H9 (cell line): ENCODE measurements at regions not wholly inside any gene's neighbourhood (a gene's known extent, or its start where the extent isn't known, plus 50 kb on each side); places are given as distances from the start of the nearest gene placed in this dataset.

Experiments used
- DNase-seq: peaks from one replicate; pipeline ENCODE4 v3.0.0-alpha.2; 2017
- H2AFZ ChIP-seq: one replicate; pipeline ENCODE4 v1.6.1; 2013; ENCODE audit warnings: mild to moderate bottlenecking, low read length, control low read depth, moderate library complexity
- H2AK5ac ChIP-seq: 2 replicates; pipeline ENCODE4 v1.6.1; 2013; ENCODE audit warnings: low read length, control low read depth, mixed read lengths; ENCODE audit not compliant: insufficient read length
- H2BK120ac ChIP-seq: one replicate; pipeline ENCODE4 v1.6.1; 2013; ENCODE audit warnings: low read depth, mild to moderate bottlenecking, low read length, control low read depth, inconsistent platforms; ENCODE audit not compliant: poor library complexity, severe bottlenecking
- H2BK12ac ChIP-seq: 2 replicates; pipeline ENCODE4 v1.6.1; 2013; ENCODE audit warnings: low read length, control low read depth, mixed read lengths, low read depth; ENCODE audit not compliant: insufficient read length
- H2BK15ac ChIP-seq: 2 replicates; pipeline ENCODE4 v1.6.1; 2013; ENCODE audit warnings: low read depth, low read length, control low read depth
- H2BK20ac ChIP-seq: one replicate; pipeline ENCODE4 v1.6.1; 2013; ENCODE audit warnings: low read depth, mild to moderate bottlenecking, low read length, control low read depth, inconsistent platforms; ENCODE audit not compliant: poor library complexity, severe bottlenecking
- H2BK5ac ChIP-seq: 2 replicates; pipeline ENCODE4 v1.6.1; 2013; ENCODE audit warnings: low read length, control low read depth, mixed read lengths; ENCODE audit not compliant: insufficient read length
- H3K14ac ChIP-seq: 2 replicates; pipeline ENCODE4 v1.6.1; 2013; ENCODE audit warnings: low read length, control low read depth; ENCODE audit not compliant: insufficient read depth
- H3K18ac ChIP-seq: 2 replicates; pipeline ENCODE4 v1.6.1; 2013; ENCODE audit warnings: low read depth, mild to moderate bottlenecking, mixed read lengths, low read length, control low read depth; ENCODE audit not compliant: insufficient read length
- H3K23ac ChIP-seq: 2 replicates; pipeline ENCODE4 v1.6.1; 2013; ENCODE audit warnings: low read length, control low read depth, mixed read lengths, low read depth; ENCODE audit not compliant: insufficient read length
- H3K23me2 ChIP-seq: 2 replicates; pipeline ENCODE4 v1.6.1; 2013; ENCODE audit warnings: low read depth, mild to moderate bottlenecking, mixed read lengths, low read length, control low read depth; ENCODE audit not compliant: insufficient read length, poor library complexity, severe bottlenecking
- H3K27ac ChIP-seq: 2 replicates; pipeline ENCODE4 v1.5.1; 2013; ENCODE audit warnings: low read length, control low read depth, mixed read lengths, low read depth; ENCODE audit not compliant: insufficient read length
- H3K27me3 ChIP-seq: 2 replicates; pipeline ENCODE4 v1.6.1; 2013; ENCODE audit warnings: low read length, control low read depth, inconsistent platforms; ENCODE audit not compliant: insufficient read depth
- H3K4ac ChIP-seq: 2 replicates; pipeline ENCODE4 v1.6.1; 2013; ENCODE audit warnings: low read depth, mild to moderate bottlenecking, control low read depth, inconsistent platforms, low read length, moderate library complexity
- H3K4me1 ChIP-seq: 2 replicates; pipeline ENCODE4 v1.6.1; 2013; ENCODE audit warnings: low read length, control low read depth, inconsistent platforms; ENCODE audit not compliant: insufficient read depth
- H3K4me2 ChIP-seq: 2 replicates; pipeline ENCODE4 v1.6.1; 2013; ENCODE audit warnings: low read length, control low read depth, mixed read lengths; ENCODE audit not compliant: insufficient read length, insufficient read depth
- H3K56ac ChIP-seq: 2 replicates; pipeline ENCODE4 v1.6.1; 2013; ENCODE audit warnings: low read depth, mild to moderate bottlenecking, mixed read lengths, low read length, control low read depth; ENCODE audit not compliant: insufficient read length
- H3K79me1 ChIP-seq: 2 replicates; pipeline ENCODE4 v1.6.1; 2013; ENCODE audit warnings: low read depth, mild to moderate bottlenecking, moderate library complexity, low read length, control low read depth, inconsistent platforms; ENCODE audit not compliant: insufficient read depth, poor library complexity, severe bottlenecking
- H3K79me2 ChIP-seq: 2 replicates; pipeline ENCODE4 v1.6.1; 2013; ENCODE audit warnings: low read length, control low read depth, inconsistent platforms; ENCODE audit not compliant: insufficient read depth
- H3K9ac ChIP-seq: 2 replicates; pipeline ENCODE4 v1.6.1; 2013; ENCODE audit warnings: low read length, control low read depth, mixed read lengths; ENCODE audit not compliant: insufficient read length; ENCODE audit errors: extremely low read depth
- H3K9me3 ChIP-seq: one replicate; pipeline ENCODE4 v1.6.1; 2013; ENCODE audit warnings: low read depth, low read length, inconsistent platforms; ENCODE audit not compliant: control insufficient read depth
- H3T11ph ChIP-seq: one replicate; pipeline ENCODE4 v1.6.1; 2013; ENCODE audit warnings: mild to moderate bottlenecking, low read length, control low read depth, inconsistent platforms
- H4K20me1 ChIP-seq: one replicate; pipeline ENCODE4 v1.6.1; 2013; ENCODE audit not compliant: control insufficient read depth, insufficient read length, insufficient read depth
- H4K5ac ChIP-seq: 2 replicates; pipeline ENCODE4 v1.6.1; 2013; ENCODE audit warnings: low read depth, mild to moderate bottlenecking, mixed read lengths, low read length, control low read depth; ENCODE audit not compliant: insufficient read length
- H4K8ac ChIP-seq: replicated peaks from 2 replicates; pipeline ENCODE4 v1.6.1; 2013; ENCODE audit warnings: low read length, control low read depth, mixed read lengths, low read depth; ENCODE audit not compliant: insufficient read length
- H4K91ac ChIP-seq: 2 replicates; pipeline ENCODE4 v1.6.1; 2013; ENCODE audit warnings: low read depth, mild to moderate bottlenecking, moderate library complexity, mixed read lengths, low read length, control low read depth; ENCODE audit not compliant: insufficient read length
- H3K27ac Mint-ChIP-seq, 3 experiments: 2 replicates in 2 of 3; 3 replicates in 1 of 3; pipeline ENCODE4 v1.8.0; 2020 to 2021; ENCODE audit warnings: mixed read lengths in 3 of 3, mild to moderate bottlenecking in 1 of 3, moderate library complexity in 1 of 3
- H3K27me3 Mint-ChIP-seq: 2 replicates; pipeline ENCODE4 v1.8.0; 2021; ENCODE audit warnings: low read depth, mild to moderate bottlenecking, moderate library complexity, mixed read lengths
- H3K36me3 Mint-ChIP-seq, 3 experiments: 2 replicates in 2 of 3; 3 replicates in 1 of 3; pipeline ENCODE4 v1.8.0; 2020 to 2021; ENCODE audit warnings: low read depth in 3 of 3, mixed read lengths in 3 of 3; ENCODE audit not compliant: insufficient read depth in 1 of 3
- H3K4me1 Mint-ChIP-seq, 2 experiments: 2 replicates each; pipeline ENCODE4 v1.8.0; 2020; ENCODE audit warnings: mixed read lengths in 2 of 2
- H3K4me3 Mint-ChIP-seq, 2 experiments: 2 replicates in 1 of 2; 3 replicates in 1 of 2; pipeline ENCODE4 v1.8.0; 2020 to 2021; ENCODE audit warnings: mild to moderate bottlenecking in 2 of 2, mixed read lengths in 2 of 2, moderate library complexity in 1 of 2
- H3K9me3 Mint-ChIP-seq, 2 experiments: 2 replicates in 1 of 2; 3 replicates in 1 of 2; pipeline ENCODE4 v1.8.0; 2020; ENCODE audit warnings: mild to moderate bottlenecking in 2 of 2, mixed read lengths in 2 of 2, moderate library complexity in 1 of 2
- CTCF ChIP-seq: fragments of 200-600 bp; sonication (generic); conservative IDR thresholded peaks from 3 replicates; pipeline ENCODE4 v1.8.0; 2021; ENCODE audit warnings: antibody characterized with exemption, mild to moderate bottlenecking
- WGBS: extraction: QIAGEN DNeasy Blood & Tissue Kit; methylation state at CpG from one replicate; pipeline ENCODE4 v1.1.7; 2013; ENCODE audit warnings: missing lambda C conversion rate, low lambda C conversion rate, mixed read lengths; ENCODE audit not compliant: insufficient read length; ENCODE audit errors: extremely low coverage; 5-methylcytosine and 5-hydroxymethylcytosine counted together

GRCh38 chr1:239931341-239931740 lies 160.3 kb upstream of the FMN2 start:
- H4K91ac ChIP-seq: no peak overlapping the region
- no peak overlapping the region for H2AK5ac ChIP-seq
- H2AFZ ChIP-seq: no peak overlapping the region
- no peak overlapping the region for H2BK12ac ChIP-seq
- no peaks in the 10 kb centered on the region for H3K9me3 ChIP-seq
- no peak overlapping the region for H3K4me3 Mint-ChIP-seq
- H3K27me3 Mint-ChIP-seq: no peaks in the 10 kb centered on the region
- no CpG with 5 or more reads among the region's 6 CpGs for WGBS
- H4K5ac ChIP-seq: no peak overlapping the region
- no peak overlapping the region for H3K9ac ChIP-seq
- H2BK5ac ChIP-seq: no peak overlapping the region
- H3T11ph ChIP-seq: no peak overlapping the region
- no peak overlapping the region for H3K56ac ChIP-seq
- H3K36me3 Mint-ChIP-seq: peaks cover 0 to 2% (median 1%) of the 10 kb centered on the region in 3 experiments; a peak in 1 of 7 replicates
- TF ChIP-seq CTCF: no peak
- H3K79me2 ChIP-seq: no peaks in the 10 kb centered on the region
- no peaks in the 10 kb centered on the region for H3K79me1 ChIP-seq
- H2BK15ac ChIP-seq: no peak overlapping the region
- no peak overlapping the region for H3K4ac ChIP-seq
- H2BK120ac ChIP-seq: no peak overlapping the region
- H4K20me1 ChIP-seq: no peaks in the 10 kb centered on the region
- no peak overlapping the region for H3K23ac ChIP-seq
- H4K8ac ChIP-seq: no peak overlapping the region
- H2BK20ac ChIP-seq: no peak overlapping the region
- no peak overlapping the region for H3K14ac ChIP-seq
- peaks cover 3 to 4% of the 10 kb centered on the region in 2 experiments; a peak in 3 of 5 replicates for H3K9me3 Mint-ChIP-seq
- H3K27ac Mint-ChIP-seq: no peak overlapping the region; a peak in 2 of 7 replicates
- H3K27ac ChIP-seq: no peak overlapping the region
- DNase-seq: no peak
- no peaks in the 10 kb centered on the region for H3K23me2 ChIP-seq
- no peak overlapping the region for H3K4me2 ChIP-seq
- H3K27me3 ChIP-seq: no peaks in the 10 kb centered on the region
- H3K18ac ChIP-seq: no peak overlapping the region
- no peaks in the 10 kb centered on the region for H3K4me1 ChIP-seq
- peaks cover 7 to 9% of the 10 kb centered on the region in 2 experiments; a peak in 3 of 4 replicates for H3K4me1 Mint-ChIP-seq
